Fibroblast of lung (primary cell): ENCODE measurements at regions not wholly inside any gene's neighbourhood (a gene's known extent, or its start where the extent isn't known, plus 50 kb on each side); places are given as distances from the start of the nearest gene placed in this dataset.

Experiments
- CTCF ChIP-seq, 2 donors: IDR thresholded peaks in 1 of 2; conservative IDR thresholded peaks in 1 of 2; 1 replicate in 1 of 2; 2 replicates in 1 of 2; pipeline ENCODE4 v1.5.1; 2011 to 2012; ENCODE audit warnings: low read length in 2 of 2, control low read depth in 1 of 2, inconsistent platforms in 1 of 2, low read depth in 1 of 2, mild to moderate bottlenecking in 1 of 2
- EZH2 ChIP-seq: IDR thresholded peaks from 2 replicates; pipeline ENCODE4 v1.5.1; 2012; ENCODE audit warnings: low read length, control low read depth, mild to moderate bottlenecking; ENCODE audit errors: missing control alignments

DNA sequence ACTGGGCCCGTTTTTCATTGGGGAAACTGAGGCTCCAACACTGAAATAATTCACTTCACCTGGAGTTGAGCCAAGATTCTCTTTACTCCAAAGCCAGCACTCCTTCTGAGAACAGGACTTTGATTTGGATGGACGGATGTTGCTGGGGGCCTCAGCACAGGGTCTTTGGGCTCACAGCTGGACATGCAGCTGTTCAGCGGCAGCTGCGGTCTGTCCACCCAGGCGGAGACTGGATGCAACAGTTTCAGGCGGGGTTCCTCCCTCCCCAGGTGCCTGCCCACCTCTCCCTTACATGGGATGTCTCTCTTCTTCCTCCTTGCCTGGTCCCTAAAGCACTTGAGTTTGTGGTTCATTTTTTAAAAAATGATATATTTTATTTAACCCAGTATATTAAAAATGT is 219.0 kb upstream of the IRX4 start:
- TF ChIP-seq CTCF (conservative IDR thresholded peaks at IDR 0.05 in 1 of 2, IDR thresholded peaks at IDR 0.05 in 1 of 2; ENCODE audit: low read depth in 1 of 2, low read length in 2 of 2) (no peak), EZH2 (no peak)
